HTR-8/SVneo (cell line): ENCODE measurements at regions not wholly inside any gene's neighbourhood (a gene's known extent, or its start where the extent isn't known, plus 50 kb on each side); places are given as distances from the start of the nearest gene placed in this dataset.

Experiments
- DNase-seq: peaks from one replicate; pipeline ENCODE4 v3.0.0; 2011; ENCODE audit warnings: low spot score, mixed read lengths; ENCODE audit not compliant: insufficient read length
- FAIRE-seq: peaks from 2 replicates; lab custom pipeline; 2011; peaks lifted over from hg19 to GRCh38; lab: Jason Lieb, UNC

GRCh38 chr16:64580558-64580957 lies 541.3 kb downstream of the CDH11 start:
- DNase-seq (no peak), FAIRE-seq (no peak)

- FAIRE-seq (no peak), DNase-seq (no peak)
These were observed 542.2 kb downstream of the CDH11 start for GRCh38 chr16:64579712-64580111.

- FAIRE-seq = no peak
- no peak for DNase-seq
These were observed 576.1 kb downstream of the CDH11 start for GRCh38 chr16:64545768-64546167.

GRCh38 chr16:64544859-64545258 lies 577.0 kb downstream of the CDH11 start:
- FAIRE-seq (no peak), DNase-seq (no peak)

GRCh38 chr16:64543441-64543840 lies 578.4 kb downstream of the CDH11 start:
- FAIRE-seq (no peak), DNase-seq (no peak)

GRCh38 chr16:64543031-64543430 lies 578.8 kb downstream of the CDH11 start:
- no peak for DNase-seq
- no peak for FAIRE-seq

- FAIRE-seq = no peak
- no peak for DNase-seq
These were observed 579.7 kb downstream of the CDH11 start for GRCh38 chr16:64542152-64542551.

- DNase-seq (no peak), FAIRE-seq (no peak)
These were observed 580.2 kb downstream of the CDH11 start for GRCh38 chr16:64541621-64542020.

GRCh38 chr16:64540434-64540833 lies 581.4 kb downstream of the CDH11 start:
- DNase-seq (no peak), FAIRE-seq (no peak)

- DNase-seq = no peak
- no peak for FAIRE-seq
These were observed 582.0 kb downstream of the CDH11 start for GRCh38 chr16:64539811-64540371.

- FAIRE-seq = no peak
- DNase-seq = no peak
These were observed 587.6 kb downstream of the CDH11 start for GRCh38 chr16:64534180-64534780.

- FAIRE-seq (no peak), DNase-seq (no peak)
These were observed 589.2 kb downstream of the CDH11 start for GRCh38 chr16:64532691-64533090.

- DNase-seq = no peak
- FAIRE-seq = no peak
These were observed 589.7 kb downstream of the CDH11 start for GRCh38 chr16:64532117-64532516.

GRCh38 chr16:64531401-64531800 lies 590.5 kb downstream of the CDH11 start:
- no peak for FAIRE-seq
- no peak for DNase-seq

- FAIRE-seq (no peak), DNase-seq (no peak)
These were observed 599.3 kb downstream of the CDH11 start for GRCh38 chr16:64522548-64522947.

- FAIRE-seq = no peak
- DNase-seq = no peak
These were observed 608.0 kb downstream of the CDH11 start for GRCh38 chr16:64513871-64514270.

- FAIRE-seq (no peak), DNase-seq (no peak)
These were observed 614.4 kb downstream of the CDH11 start for GRCh38 chr16:64507240-64508024.

GRCh38 chr16:64499211-64499610 lies 622.7 kb downstream of the CDH11 start:
- no peak for DNase-seq
- FAIRE-seq = no peak

- FAIRE-seq (no peak), DNase-seq (no peak)
These were observed 623.5 kb downstream of the CDH11 start for GRCh38 chr16:64498363-64498762.

- DNase-seq (no peak), FAIRE-seq (no peak)
These were observed 628.2 kb downstream of the CDH11 start for GRCh38 chr16:64493709-64494108.

- DNase-seq (no peak), FAIRE-seq (no peak)
These were observed 632.4 kb downstream of the CDH11 start for GRCh38 chr16:64489449-64489848.

- FAIRE-seq (no peak), DNase-seq (no peak)
These were observed 635.3 kb downstream of the CDH11 start for GRCh38 chr16:64486561-64486960.
